Naive B cell (primary cell): ENCODE measurements at regions not wholly inside any gene's neighbourhood (a gene's known extent, or its start where the extent isn't known, plus 50 kb on each side); places are given as distances from the start of the nearest gene placed in this dataset.

Source experiments
- ATAC-seq, 2 donors: fragments of 150-1000 bp; cut with Tn5 transposase; 2 replicates each; pipeline ENCODE4 v1.10.0; 2021; ENCODE audit warnings: low read depth in 2 of 2, mild to moderate bottlenecking in 2 of 2, moderate library complexity in 2 of 2
- DNase-seq: peaks from one replicate; pipeline ENCODE4 v3.0.0; 2022
- H3K27ac Mint-ChIP-seq, 6 donors: one replicate each; pipeline ENCODE4 v1.8.0; 2020 to 2022; ENCODE audit warnings: mild to moderate bottlenecking in 6 of 6, mixed read lengths in 6 of 6, moderate library complexity in 5 of 6, inconsistent platforms in 2 of 6
- H3K27me3 Mint-ChIP-seq, 3 donors: one replicate each; pipeline ENCODE4 v1.8.0; 2021 to 2022; ENCODE audit warnings: mixed read lengths in 3 of 3, mild to moderate bottlenecking in 1 of 3
- H3K36me3 Mint-ChIP-seq, 2 donors: one replicate each; pipeline ENCODE4 v1.8.0; 2020 to 2022; ENCODE audit warnings: mixed read lengths in 2 of 2, inconsistent platforms in 1 of 2, mild to moderate bottlenecking in 1 of 2
- H3K4me1 Mint-ChIP-seq, 3 donors: one replicate each; pipeline ENCODE4 v1.8.0; 2020 to 2022; ENCODE audit warnings: mixed read lengths in 3 of 3, inconsistent platforms in 1 of 3, mild to moderate bottlenecking in 1 of 3, moderate library complexity in 1 of 3
- H3K4me3 Mint-ChIP-seq, 8 donors: one replicate each; pipeline ENCODE4 v1.8.0; 2020 to 2022; ENCODE audit warnings: mild to moderate bottlenecking in 8 of 8, mixed read lengths in 8 of 8, moderate library complexity in 8 of 8, inconsistent platforms in 2 of 8
- H3K9me3 Mint-ChIP-seq, 7 donors: one replicate each; pipeline ENCODE4 v1.8.0; 2020 to 2022; ENCODE audit warnings: mixed read lengths in 7 of 7, mild to moderate bottlenecking in 5 of 7, inconsistent platforms in 2 of 7, moderate library complexity in 1 of 7

- H3K4me1 Mint-ChIP-seq = peaks cover 11 to 13% (median 12%) of the 10 kb centered on the region in 3 donors
- DNase-seq (peak; percentile 19), ATAC-seq (peak; percentile 71 to 72)
- H3K36me3 Mint-ChIP-seq = peaks cover 0 to 8% of the 10 kb centered on the region in 2 donors
- peaks cover 0 to 1% (median 0%) of the 10 kb centered on the region in 7 donors for H3K9me3 Mint-ChIP-seq
- H3K4me3 Mint-ChIP-seq = peak overlapping the region; percentile 80 to 93 (median 86)
- H3K27me3 Mint-ChIP-seq = peaks cover 8 to 39% (median 13%) of the 10 kb centered on the region in 3 donors
- peak overlapping the region in 2 of 6 donors; percentile 71 to 83 for H3K27ac Mint-ChIP-seq
These were observed 156.7 kb downstream of the KLF13 start for GRCh38 chr15:31483053-31483985.

DNA sequence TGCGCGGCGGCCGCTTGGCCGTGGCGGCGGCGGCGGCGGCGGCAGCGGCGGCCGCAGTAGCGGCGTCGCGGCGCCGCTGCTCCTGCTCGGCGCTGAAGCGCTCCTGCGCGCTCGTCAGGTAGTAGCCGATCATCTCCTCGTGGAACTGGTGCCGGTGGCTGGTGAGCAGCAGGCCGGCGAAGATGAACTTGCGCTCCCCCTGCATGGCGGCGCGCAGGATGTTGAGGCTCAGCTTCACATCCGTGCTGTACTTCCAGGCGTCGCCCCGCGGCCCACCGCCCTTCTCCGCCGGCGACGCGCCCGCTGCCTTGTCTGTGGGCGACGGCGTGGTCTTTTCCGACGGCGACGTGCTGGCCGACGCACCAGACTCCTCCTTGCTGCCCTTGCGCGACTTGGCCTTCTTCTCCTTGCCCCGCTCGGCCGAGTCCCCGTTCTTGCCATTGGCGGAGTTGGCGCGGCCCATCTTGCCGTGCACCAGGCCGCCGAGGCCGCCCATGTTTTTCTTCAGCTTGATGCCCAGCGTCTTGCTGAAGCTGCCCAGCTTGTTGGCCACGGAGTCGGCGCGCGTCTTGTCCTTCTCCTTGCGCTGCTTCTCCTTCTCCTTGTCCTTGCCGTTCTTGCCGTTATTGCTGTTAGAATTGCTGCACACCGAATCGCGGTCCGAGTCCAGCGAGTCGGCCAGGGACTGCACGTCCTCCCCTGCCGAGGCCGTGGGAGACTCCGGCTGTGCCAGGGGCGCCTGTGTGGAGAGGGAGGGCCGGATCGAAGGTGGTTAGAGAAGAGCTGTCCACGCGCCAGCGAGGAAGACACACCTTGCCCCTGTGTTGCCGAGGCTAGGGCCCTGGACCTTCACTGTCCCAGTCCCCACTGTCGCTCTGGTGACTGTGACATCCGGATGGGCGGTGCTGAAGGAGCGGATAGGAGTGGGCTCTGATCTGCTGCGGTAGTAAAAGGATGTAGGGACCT is 157.6 kb downstream of the KLF13 start:
- H3K4me1 Mint-ChIP-seq = peaks cover 17 to 22% (median 18%) of the 10 kb centered on the region in 3 donors
- H3K36me3 Mint-ChIP-seq = peaks cover 0 to 8% of the 10 kb centered on the region in 2 donors
- H3K27me3 Mint-ChIP-seq = peaks cover 8 to 35% (median 13%) of the 10 kb centered on the region in 3 donors
- H3K27ac Mint-ChIP-seq = peak overlapping the region in 2 of 6 donors; percentile 26 to 97
- H3K4me3 Mint-ChIP-seq = peak overlapping the region; percentile 59 to 87 (median 85)
- no peak for DNase-seq
- ATAC-seq = no peak
- peaks cover 0 to 1% (median 0%) of the 10 kb centered on the region in 7 donors for H3K9me3 Mint-ChIP-seq

DNA sequence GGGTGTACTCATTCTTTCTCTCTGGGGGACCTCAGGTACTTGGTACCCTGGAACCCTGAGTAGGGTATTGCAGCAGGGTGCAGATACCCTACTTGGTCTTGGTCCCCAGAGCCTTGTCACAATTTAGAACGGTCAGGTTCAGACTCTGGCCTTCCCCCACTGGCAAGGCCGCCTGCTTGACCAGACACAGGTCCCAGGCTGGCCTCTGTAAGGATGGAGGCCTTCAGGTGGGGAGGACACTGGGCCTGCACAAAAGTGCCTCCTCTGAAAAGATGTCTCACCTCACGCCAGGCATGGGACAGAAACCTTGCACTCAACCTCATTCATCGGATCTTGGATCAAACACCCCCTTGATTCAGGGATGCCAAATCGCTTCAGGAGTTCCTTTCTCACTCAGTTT is 158.4 kb downstream of the KLF13 start:
- peaks cover 17 to 27% (median 18%) of the 10 kb centered on the region in 3 donors for H3K4me1 Mint-ChIP-seq
- peaks cover 10 to 34% (median 13%) of the 10 kb centered on the region in 3 donors for H3K27me3 Mint-ChIP-seq
- H3K9me3 Mint-ChIP-seq = peaks cover 0 to 1% (median 0%) of the 10 kb centered on the region in 7 donors
- H3K4me3 Mint-ChIP-seq = peak overlapping the region in 7 of 8 donors; percentile 47 to 86 (median 80)
- H3K27ac Mint-ChIP-seq = no peak overlapping the region
- DNase-seq (no peak), ATAC-seq (no peak)
- H3K36me3 Mint-ChIP-seq = peaks cover 0 to 8% of the 10 kb centered on the region in 2 donors

GRCh38 chr15:31485431-31485830 is 158.8 kb downstream of the KLF13 start:
- DNase-seq (no peak), ATAC-seq (no peak)
- Mint-ChIP-seq H3K36me3 (peaks cover 0 to 8% of the 10 kb centered on the region in 2 donors), H3K27ac (peak overlapping the region in 1 of 6 donors; percentile 49), H3K9me3 (peaks cover 0 to 1% (median 0%) of the 10 kb centered on the region in 7 donors), H3K27me3 (peaks cover 12 to 31% (median 13%) of the 10 kb centered on the region in 3 donors), H3K4me1 (peaks cover 17 to 28% (median 18%) of the 10 kb centered on the region in 3 donors), H3K4me3 (peak overlapping the region in 5 of 8 donors; percentile 20 to 80 (median 59))

DNA sequence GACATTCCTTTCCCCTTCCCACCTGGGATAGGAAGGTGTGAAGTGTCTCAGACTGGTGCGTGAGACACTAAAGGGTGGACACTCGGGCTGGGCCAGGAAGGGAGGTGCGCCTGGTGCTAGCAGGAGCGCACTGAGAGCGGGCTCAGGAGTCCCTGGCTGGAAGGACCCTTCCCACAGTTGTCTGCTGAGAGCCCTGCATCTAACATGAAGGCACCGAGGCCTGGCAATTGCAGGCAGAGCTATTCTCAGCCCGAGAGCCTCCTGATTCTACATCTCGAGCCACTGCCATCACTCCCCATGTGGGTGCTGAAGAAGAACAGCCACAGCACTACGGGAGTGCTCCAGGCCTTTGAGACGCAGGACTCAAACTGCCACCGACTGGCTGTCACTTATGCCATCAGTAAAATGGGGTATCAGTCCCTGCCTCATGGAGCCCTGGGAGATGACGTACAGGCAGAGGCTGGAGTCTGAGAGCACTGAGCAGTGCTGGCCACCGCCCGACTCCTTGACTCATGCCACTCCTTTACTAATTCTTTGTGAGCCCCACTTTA is 159.4 kb downstream of the KLF13 start:
- DNase-seq (no peak), ATAC-seq (no peak)
- H3K36me3 Mint-ChIP-seq = peaks cover 0 to 8% of the 10 kb centered on the region in 2 donors
- peaks cover 12 to 30% (median 13%) of the 10 kb centered on the region in 3 donors for H3K27me3 Mint-ChIP-seq
- H3K9me3 Mint-ChIP-seq = peaks cover 0 to 4% (median 1%) of the 10 kb centered on the region in 7 donors
- peak overlapping the region in 1 of 6 donors; percentile 59 for H3K27ac Mint-ChIP-seq
- H3K4me1 Mint-ChIP-seq = peaks cover 17 to 28% (median 18%) of the 10 kb centered on the region in 3 donors
- peak overlapping the region in 2 of 8 donors; percentile 20 to 47 for H3K4me3 Mint-ChIP-seq

DNA sequence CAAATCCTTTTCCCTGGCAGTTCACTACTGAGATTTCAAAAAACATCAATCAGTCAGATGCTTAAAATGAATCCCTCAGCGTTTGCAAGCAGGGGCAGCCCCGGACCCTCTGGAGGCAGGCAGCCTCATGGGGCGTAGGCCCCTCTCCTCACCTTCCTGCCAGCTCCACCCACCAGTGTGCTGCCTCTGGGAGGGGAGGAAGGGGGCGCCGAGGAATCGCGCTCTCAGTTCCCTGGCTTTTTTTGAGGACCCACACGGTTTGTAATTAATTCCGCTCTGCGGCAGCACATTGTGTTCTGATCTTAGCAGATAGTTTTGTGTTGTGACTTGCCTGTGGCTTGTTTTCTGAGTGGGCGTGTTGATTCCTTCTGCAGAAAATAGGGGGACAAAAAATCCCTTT is 159.9 kb downstream of the KLF13 start:
- Mint-ChIP-seq H3K4me3 (no peak overlapping the region), H3K36me3 (peaks cover 5 to 8% of the 10 kb centered on the region in 2 donors), H3K27ac (peak overlapping the region in 3 of 6 donors; percentile 59 to 78 (median 65)), H3K27me3 (peaks cover 12 to 35% (median 13%) of the 10 kb centered on the region in 3 donors), H3K4me1 (peaks cover 17 to 28% (median 18%) of the 10 kb centered on the region in 3 donors), H3K9me3 (peaks cover 0 to 9% (median 6%) of the 10 kb centered on the region in 7 donors)
- DNase-seq (no peak), ATAC-seq (no peak)

GRCh38 chr15:31486906-31487695 is 160.5 kb downstream of the KLF13 start:
- Mint-ChIP-seq H3K4me1 (peaks cover 17 to 28% (median 18%) of the 10 kb centered on the region in 3 donors), H3K9me3 (peaks cover 0 to 15% (median 11%) of the 10 kb centered on the region in 7 donors), H3K4me3 (no peak overlapping the region), H3K27me3 (peaks cover 12 to 31% (median 13%) of the 10 kb centered on the region in 3 donors), H3K27ac (peak overlapping the region in 3 of 6 donors; percentile 65 to 78 (median 65)), H3K36me3 (peaks cover 8 to 10% of the 10 kb centered on the region in 2 donors)
- DNase-seq (no peak), ATAC-seq (no peak)

DNA sequence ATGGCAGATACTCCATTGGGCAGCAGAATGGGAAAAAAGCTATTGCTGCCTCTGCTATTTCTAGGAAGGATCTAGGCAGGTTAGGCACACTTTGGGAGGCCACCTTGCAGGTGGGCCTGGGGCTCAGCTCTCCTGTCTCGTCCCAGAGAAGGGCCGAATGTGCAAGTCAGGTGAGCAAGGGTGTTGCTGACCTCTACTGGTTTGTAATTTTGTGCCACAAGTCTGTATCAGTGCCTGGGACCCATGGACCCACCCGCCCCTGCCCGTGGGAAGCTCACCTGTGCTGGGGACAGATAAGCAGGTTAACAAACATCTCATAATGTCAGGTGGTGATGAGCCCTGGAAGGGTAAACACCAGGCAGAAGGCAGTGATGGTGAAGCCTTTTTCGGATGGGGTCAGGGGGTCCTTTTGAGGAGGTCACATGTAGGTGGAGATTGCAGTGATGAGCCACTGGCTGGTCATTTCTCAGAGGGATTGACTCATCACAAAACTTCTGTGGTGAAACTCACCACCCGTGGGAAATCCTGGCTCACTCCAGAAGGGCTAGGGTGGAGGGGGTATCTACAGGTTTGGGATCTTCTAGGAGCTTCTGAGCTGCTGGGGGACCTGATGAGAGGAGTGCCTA is 161.3 kb downstream of the KLF13 start:
- peaks cover 8 to 10% of the 10 kb centered on the region in 2 donors for H3K36me3 Mint-ChIP-seq
- ATAC-seq (no peak), DNase-seq (no peak)
- H3K9me3 Mint-ChIP-seq = peaks cover 0 to 21% (median 11%) of the 10 kb centered on the region in 7 donors
- H3K27me3 Mint-ChIP-seq = peaks cover 11 to 22% (median 13%) of the 10 kb centered on the region in 3 donors
- H3K27ac Mint-ChIP-seq = peak overlapping the region in 1 of 6 donors; percentile 57
- H3K4me3 Mint-ChIP-seq = peak overlapping the region in 3 of 8 donors; percentile 12 to 41 (median 22)
- peaks cover 17 to 25% (median 18%) of the 10 kb centered on the region in 3 donors for H3K4me1 Mint-ChIP-seq

- H3K27ac Mint-ChIP-seq = peak overlapping the region in 2 of 6 donors; percentile 38 to 57
- peak overlapping the region in 3 of 8 donors; percentile 12 to 41 (median 25) for H3K4me3 Mint-ChIP-seq
- H3K36me3 Mint-ChIP-seq = peaks cover 8 to 10% of the 10 kb centered on the region in 2 donors
- DNase-seq = peak; percentile 61
- peaks cover 17 to 24% (median 18%) of the 10 kb centered on the region in 3 donors for H3K4me1 Mint-ChIP-seq
- peak; percentile 52 to 71 for ATAC-seq
- H3K9me3 Mint-ChIP-seq = peaks cover 0 to 28% (median 13%) of the 10 kb centered on the region in 7 donors
- peaks cover 9 to 20% (median 13%) of the 10 kb centered on the region in 3 donors for H3K27me3 Mint-ChIP-seq
These were observed 162.0 kb downstream of the KLF13 start for GRCh38 chr15:31488437-31489204.

GRCh38 chr15:31489281-31489680 is 162.6 kb downstream of the KLF13 start:
- peaks cover 5 to 10% of the 10 kb centered on the region in 2 donors for H3K36me3 Mint-ChIP-seq
- H3K4me3 Mint-ChIP-seq = no peak overlapping the region
- no peak for DNase-seq
- H3K4me1 Mint-ChIP-seq = peaks cover 14 to 23% (median 15%) of the 10 kb centered on the region in 3 donors
- peaks cover 0 to 32% (median 14%) of the 10 kb centered on the region in 7 donors for H3K9me3 Mint-ChIP-seq
- peaks cover 7 to 18% (median 9%) of the 10 kb centered on the region in 3 donors for H3K27me3 Mint-ChIP-seq
- no peak overlapping the region for H3K27ac Mint-ChIP-seq
- ATAC-seq = no peak
